Skeletal muscle tissue (tissue), 3 donors: ENCODE measurements at regions not wholly inside any gene's neighbourhood (a gene's known extent, or its start where the extent isn't known, plus 50 kb on each side); places are given as distances from the start of the nearest gene placed in this dataset.

Source experiments
- H3K27ac ChIP-seq: one replicate; pipeline ENCODE4 v1.7.0; 2013; ENCODE audit warnings: mild to moderate bottlenecking, low read depth, low read length, inconsistent platforms
- H3K27me3 ChIP-seq, 3 donors: one replicate each; pipeline ENCODE4 v1.7.0; 2013; ENCODE audit warnings: low read length in 3 of 3; ENCODE audit not compliant: control insufficient read depth in 3 of 3, insufficient read depth in 3 of 3
- H3K36me3 ChIP-seq, 3 donors: one replicate each; pipeline ENCODE4 v1.7.0; 2013; ENCODE audit warnings: low read length in 3 of 3; ENCODE audit not compliant: control insufficient read depth in 3 of 3, insufficient read depth in 3 of 3
- H3K4me1 ChIP-seq, 3 donors: one replicate each; pipeline ENCODE4 v1.7.0; 2013; ENCODE audit warnings: low read length in 3 of 3, mild to moderate bottlenecking in 3 of 3; ENCODE audit not compliant: control insufficient read depth in 3 of 3, insufficient read depth in 3 of 3
- H3K4me3 ChIP-seq, 3 donors: one replicate each; pipeline ENCODE4 v1.7.0; 2013; ENCODE audit warnings: low read length in 3 of 3
- H3K9ac ChIP-seq, 3 donors: one replicate each; pipeline ENCODE4 v1.7.0; 2013; ENCODE audit warnings: low read length in 3 of 3, mild to moderate bottlenecking in 3 of 3, moderate library complexity in 2 of 3, low read depth in 1 of 3
- H3K9me3 ChIP-seq, 3 donors: one replicate each; pipeline ENCODE4 v1.7.0; 2013; ENCODE audit warnings: low read length in 3 of 3; ENCODE audit not compliant: control insufficient read depth in 3 of 3
- donor health status: Osteomylitis.

GRCh38 chr9:3125602-3126405 lies 281.9 kb upstream of the PUM3 start:
- Histone ChIP-seq H3K9me3 (no peaks in the 10 kb centered on the region), H3K27me3 (no peaks in the 10 kb centered on the region), H3K36me3 (no peaks in the 10 kb centered on the region), H3K4me3 (no peak overlapping the region), H3K27ac (no peak overlapping the region), H3K4me1 (no peaks in the 10 kb centered on the region), H3K9ac (no peak overlapping the region)

DNA sequence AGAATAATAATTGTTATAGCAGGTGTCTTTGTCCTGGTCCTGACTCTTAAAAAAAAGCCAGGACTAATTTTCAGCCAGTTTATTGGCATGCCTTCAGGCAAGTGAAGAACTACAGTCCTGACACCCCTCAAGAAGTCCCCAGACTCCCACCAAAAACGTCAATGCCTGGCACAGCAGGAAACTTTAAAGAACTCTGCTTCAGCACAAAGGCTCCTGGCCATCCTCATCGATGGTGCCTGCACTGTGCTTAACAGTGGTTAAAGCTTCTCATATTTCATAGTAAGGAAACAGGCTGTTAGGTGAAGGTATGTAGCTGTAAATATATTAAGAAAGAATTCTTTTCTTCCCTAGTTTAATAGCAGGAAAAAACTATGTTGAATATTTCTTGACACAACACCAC lies 280.1 kb upstream of the PUM3 start:
- H3K9ac ChIP-seq, result no peak overlapping the region
- no peak overlapping the region for H3K27ac ChIP-seq
- no peaks in the 10 kb centered on the region for H3K27me3 ChIP-seq

GRCh38 chr9:3118081-3118480 lies 274.2 kb upstream of the PUM3 start:
- H3K27me3 ChIP-seq, result no peaks in the 10 kb centered on the region
- no peak overlapping the region for H3K27ac ChIP-seq
- H3K36me3 ChIP-seq, result no peaks in the 10 kb centered on the region
- no peak overlapping the region for H3K4me3 ChIP-seq
- no peak overlapping the region for H3K9ac ChIP-seq
- no peaks in the 10 kb centered on the region for H3K4me1 ChIP-seq
- peaks cover 3 to 4% (median 4%) of the 10 kb centered on the region in 3 donors for H3K9me3 ChIP-seq

More for the DNA sequence above, 280.1 kb upstream of the PUM3 start:
- Histone ChIP-seq H3K9me3 (no peaks in the 10 kb centered on the region), H3K4me1 (no peaks in the 10 kb centered on the region), H3K36me3 (no peaks in the 10 kb centered on the region), H3K4me3 (no peak overlapping the region)

GRCh38 chr9:3099646-3100045 lies 255.8 kb upstream of the PUM3 start:
- Histone ChIP-seq H3K27ac (no peak overlapping the region), H3K27me3 (no peaks in the 10 kb centered on the region), H3K4me1 (no peaks in the 10 kb centered on the region), H3K9me3 (no peaks in the 10 kb centered on the region), H3K36me3 (no peaks in the 10 kb centered on the region), H3K9ac (no peak overlapping the region), H3K4me3 (no peak overlapping the region)

- no peaks in the 10 kb centered on the region for H3K9me3 ChIP-seq
- H3K27ac ChIP-seq, result no peak overlapping the region
These were observed 244.3 kb upstream of the PUM3 start for GRCh38 chr9:3088219-3088618.

DNA sequence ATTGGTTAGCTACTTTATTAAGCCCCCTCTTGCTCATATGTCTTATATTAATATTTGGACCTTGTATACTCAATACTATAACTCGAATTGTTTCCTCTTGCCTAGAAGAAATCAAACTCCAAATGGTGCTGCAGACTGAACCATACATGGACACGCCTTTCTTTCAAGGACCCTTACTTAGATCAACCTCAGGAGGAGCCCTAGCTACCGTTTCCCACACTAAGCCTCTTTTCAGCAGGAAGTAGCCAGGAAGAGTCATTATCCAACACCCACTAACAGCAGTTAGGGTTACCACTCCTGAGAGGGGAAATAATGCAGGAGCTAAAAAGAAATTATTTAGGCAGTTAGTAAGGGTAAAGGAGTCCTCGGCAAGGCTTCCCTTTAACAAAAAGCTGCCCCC lies 243.8 kb upstream of the PUM3 start:
- no peaks in the 10 kb centered on the region for H3K27me3 ChIP-seq
- H3K9ac ChIP-seq, result no peak overlapping the region
- H3K4me3 ChIP-seq, result no peak overlapping the region
- no peaks in the 10 kb centered on the region for H3K9me3 ChIP-seq
- no peak overlapping the region for H3K27ac ChIP-seq
- H3K4me1 ChIP-seq, result no peaks in the 10 kb centered on the region
- no peaks in the 10 kb centered on the region for H3K36me3 ChIP-seq

More at GRCh38 chr9:3088219-3088618, 244.3 kb upstream of the PUM3 start:
- no peaks in the 10 kb centered on the region for H3K36me3 ChIP-seq
- H3K4me3 ChIP-seq, result no peak overlapping the region
- H3K4me1 ChIP-seq, result no peaks in the 10 kb centered on the region
- no peak overlapping the region for H3K9ac ChIP-seq
- H3K27me3 ChIP-seq, result no peaks in the 10 kb centered on the region

DNA sequence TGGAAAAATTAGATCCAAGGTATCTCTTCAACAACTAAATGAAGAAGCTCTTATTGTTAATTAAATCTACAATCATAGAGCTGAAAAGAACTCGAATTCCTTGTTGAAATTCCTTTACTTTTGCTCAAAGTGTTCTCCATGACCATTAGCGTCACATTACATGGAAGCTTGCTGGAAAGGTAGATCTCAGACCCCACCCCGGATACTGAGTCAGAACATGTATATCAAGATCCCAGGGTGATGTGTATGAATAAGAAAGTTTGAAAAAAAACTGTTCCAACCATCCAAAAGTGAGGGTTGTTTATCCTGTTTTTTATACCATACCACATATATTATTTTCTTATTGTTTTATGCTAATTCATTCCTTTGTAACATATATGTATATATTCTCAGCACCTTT lies 237.1 kb upstream of the PUM3 start:
- peaks cover 0 to 2% (median 0%) of the 10 kb centered on the region in 3 donors for H3K9me3 ChIP-seq
- H3K4me1 ChIP-seq, result no peaks in the 10 kb centered on the region
- H3K9ac ChIP-seq, result no peak overlapping the region
- H3K27me3 ChIP-seq, result no peaks in the 10 kb centered on the region
- no peaks in the 10 kb centered on the region for H3K36me3 ChIP-seq
- no peak overlapping the region for H3K27ac ChIP-seq
- no peak overlapping the region for H3K4me3 ChIP-seq

- no peaks in the 10 kb centered on the region for H3K4me1 ChIP-seq
These were observed 230.4 kb upstream of the PUM3 start for GRCh38 chr9:3074247-3074646.

GRCh38 chr9:3066591-3066990 lies 222.7 kb upstream of the PUM3 start:
- Histone ChIP-seq H3K9ac (no peak overlapping the region), H3K27me3 (no peaks in the 10 kb centered on the region), H3K4me1 (no peaks in the 10 kb centered on the region), H3K4me3 (no peak overlapping the region), H3K9me3 (no peaks in the 10 kb centered on the region), H3K27ac (no peak overlapping the region), H3K36me3 (no peaks in the 10 kb centered on the region)

More at GRCh38 chr9:3074247-3074646, 230.4 kb upstream of the PUM3 start:
- no peak overlapping the region for H3K4me3 ChIP-seq
- peaks cover 0 to 4% (median 0%) of the 10 kb centered on the region in 3 donors for H3K9me3 ChIP-seq
- H3K27ac ChIP-seq, result no peak overlapping the region
- H3K36me3 ChIP-seq, result no peaks in the 10 kb centered on the region
- no peak overlapping the region for H3K9ac ChIP-seq
- H3K27me3 ChIP-seq, result no peaks in the 10 kb centered on the region

- no peak overlapping the region for H3K9ac ChIP-seq
- peaks cover 0 to 2% (median 0%) of the 10 kb centered on the region in 3 donors for H3K27me3 ChIP-seq
- H3K4me1 ChIP-seq, result no peaks in the 10 kb centered on the region
- H3K36me3 ChIP-seq, result no peaks in the 10 kb centered on the region
- no peak overlapping the region for H3K27ac ChIP-seq
- no peak overlapping the region for H3K4me3 ChIP-seq
- H3K9me3 ChIP-seq, result no peaks in the 10 kb centered on the region
These were observed 216.0 kb upstream of the PUM3 start for GRCh38 chr9:3059781-3060468.
